Vagina (tissue), 2 donors: ENCODE measurements at regions not wholly inside any gene's neighbourhood (a gene's known extent, or its start where the extent isn't known, plus 50 kb on each side); places are given as distances from the start of the nearest gene placed in this dataset.
"Not testable (repeated sequence)": the region's sequence is repeated elsewhere in the genome, so short reads cannot be mapped to it uniquely, and the experiment has no call there.

Experiments
- DNase-seq, 2 donors: peaks; one replicate each; pipeline ENCODE4 v3.0.0-alpha.2; 2017; ENCODE audit errors: extremely low spot score in 2 of 2
- H3K27ac ChIP-seq: fragments of 200-600 bp; sonication (generic); one replicate; pipeline ENCODE4 v1.5.1; 2019
- H3K27me3 ChIP-seq: fragments of 200-600 bp; sonication (generic); one replicate; pipeline ENCODE4 v1.5.1; 2019
- H3K36me3 ChIP-seq, 2 donors: fragments of 200-600 bp; sonication (generic); one replicate each; pipeline ENCODE4 v1.5.1; 2017 to 2019
- H3K4me1 ChIP-seq: fragments of 200-600 bp; sonication (generic); one replicate; pipeline ENCODE4 v1.5.1; 2019
- H3K4me3 ChIP-seq, 2 donors: fragments of 200-600 bp; sonication (generic); 1 replicate in 1 of 2; 2 replicates in 1 of 2; pipeline ENCODE4 v1.5.1; 2016 to 2019
- H3K9me3 ChIP-seq: fragments of 200-600 bp; sonication (generic); one replicate; pipeline ENCODE4 v1.5.1; 2019
- CTCF ChIP-seq, 3 experiments: fragments of 450-650 bp in 2 of 3; fragments of 200-600 bp in 1 of 3; sonication (generic) in 1 of 3; IDR thresholded peaks; one replicate each; pipeline ENCODE4 v1.5.1; 2017 to 2019; ENCODE audit warnings: antibody characterized with exemption in 3 of 3, mild to moderate bottlenecking in 2 of 3, moderate library complexity in 2 of 3
- POLR2A ChIP-seq, 2 donors: fragments of 450-650 bp; IDR thresholded peaks; one replicate each; pipeline ENCODE4 v1.6.1; 2017; ENCODE audit warnings: antibody characterized with exemption in 2 of 2, mild to moderate bottlenecking in 2 of 2, moderate library complexity in 2 of 2
- POLR2AphosphoS5 ChIP-seq, 2 donors: sonication (generic); formaldehyde crosslinking; IDR thresholded peaks; one replicate each; pipeline ENCODE4 v1.9.0; 2017; ENCODE audit warnings: antibody characterized with exemption in 2 of 2, mild to moderate bottlenecking in 2 of 2, low read depth in 1 of 2; ENCODE audit not compliant: insufficient read depth in 1 of 2
- intact Hi-C: fragments of 100-400 bp; cut with DNase I; formaldehyde crosslinking; loops from one replicate; pipeline ENCODE4 v1.15.1; 2023

GRCh38 chr14:34086223-34086757, 135.4 kb upstream of the EGLN3 start:
- DNase-seq = no peak
- TF ChIP-seq POLR2AphosphoS5 (IDR thresholded peaks at IDR 0.05; ENCODE audit: insufficient read depth in 1 of 2, low read depth in 1 of 2) (no peak), POLR2A (IDR thresholded peaks at IDR 0.05) (no peak), CTCF (IDR thresholded peaks at IDR 0.05) (no peak)
- intact Hi-C loops = no loop called here
- Histone ChIP-seq H3K9me3 (no peaks in the 10 kb centered on the region), H3K36me3 (no peaks in the 10 kb centered on the region), H3K27me3 (no peaks in the 10 kb centered on the region), H3K27ac (no peak overlapping the region), H3K4me1 (peaks cover 8% of the 10 kb centered on the region), H3K4me3 (no peak overlapping the region)

- no peaks in the 10 kb centered on the region for H3K9me3 ChIP-seq
- intact Hi-C loops = no loop called here
- H3K4me1 ChIP-seq = peaks cover 10% of the 10 kb centered on the region
- DNase-seq = no peak
- H3K4me3 ChIP-seq = no peak overlapping the region
- no peak overlapping the region for H3K27ac ChIP-seq
- no peak for TF ChIP-seq CTCF (IDR thresholded peaks at IDR 0.05)
- TF ChIP-seq POLR2AphosphoS5 (IDR thresholded peaks at IDR 0.05; ENCODE audit: insufficient read depth in 1 of 2, low read depth in 1 of 2) = no peak
- no peak for TF ChIP-seq POLR2A (IDR thresholded peaks at IDR 0.05)
- no peaks in the 10 kb centered on the region for H3K27me3 ChIP-seq
- H3K36me3 ChIP-seq = no peaks in the 10 kb centered on the region
Observed at GRCh38 chr14:34085695-34086094, 134.8 kb upstream of the EGLN3 start.

DNA sequence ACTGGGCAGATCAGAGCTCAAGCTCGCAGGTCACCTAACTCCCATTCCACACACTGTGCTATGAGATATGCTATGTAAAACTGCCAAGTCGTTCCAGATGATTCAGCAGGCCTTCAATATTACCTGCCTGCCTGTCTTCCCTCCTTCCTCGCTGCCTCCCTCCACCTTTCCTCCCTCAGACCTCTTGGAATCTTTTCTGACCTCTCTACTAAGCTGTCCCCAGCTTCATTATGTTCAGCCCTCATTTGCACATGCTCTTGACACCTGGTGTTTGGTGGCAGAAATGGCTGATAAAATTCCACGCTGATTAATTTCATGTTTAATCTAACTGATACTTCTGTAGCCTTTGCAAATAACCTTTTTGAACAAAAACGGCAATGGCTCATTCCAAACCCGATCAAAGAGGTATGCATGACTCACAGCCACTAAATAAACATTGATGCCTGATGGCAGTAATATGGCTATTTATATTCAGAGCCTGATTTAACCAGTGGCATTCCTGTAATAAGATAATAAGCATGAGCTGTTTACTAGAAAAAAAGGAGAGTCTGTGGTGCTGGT, 130.8 kb upstream of the EGLN3 start:
- no peak overlapping the region for H3K27ac ChIP-seq

GRCh38 chr14:34081101-34081575, 130.3 kb upstream of the EGLN3 start:
- H3K4me3 ChIP-seq = no peak overlapping the region
- no peak overlapping the region for H3K27ac ChIP-seq
- TF ChIP-seq CTCF (IDR thresholded peaks at IDR 0.05) = no peak
- no peak for TF ChIP-seq POLR2AphosphoS5 (IDR thresholded peaks at IDR 0.05; ENCODE audit: insufficient read depth in 1 of 2, low read depth in 1 of 2)
- TF ChIP-seq POLR2A (IDR thresholded peaks at IDR 0.05) = no peak
- H3K4me1 ChIP-seq = peaks cover 10% of the 10 kb centered on the region
- intact Hi-C loops = no loop called here
- no peaks in the 10 kb centered on the region for H3K9me3 ChIP-seq
- DNase-seq = no peak
- no peaks in the 10 kb centered on the region for H3K36me3 ChIP-seq
- H3K27me3 ChIP-seq = no peaks in the 10 kb centered on the region

More for the DNA sequence above, 130.8 kb upstream of the EGLN3 start:
- Histone ChIP-seq H3K4me1 (peaks cover 10% of the 10 kb centered on the region), H3K27me3 (no peaks in the 10 kb centered on the region), H3K36me3 (no peaks in the 10 kb centered on the region), H3K4me3 (no peak overlapping the region), H3K9me3 (no peaks in the 10 kb centered on the region)
- TF ChIP-seq POLR2A (IDR thresholded peaks at IDR 0.05) (no peak), CTCF (IDR thresholded peaks at IDR 0.05) (no peak), POLR2AphosphoS5 (IDR thresholded peaks at IDR 0.05; ENCODE audit: insufficient read depth in 1 of 2, low read depth in 1 of 2) (no peak)
- no peak for DNase-seq
- intact Hi-C loops = no loop called here

- intact Hi-C loops, H3K27ac ChIP-seq, DNase-seq, H3K9me3 ChIP-seq, H3K36me3 ChIP-seq, H3K27me3 ChIP-seq, H3K4me3 ChIP-seq: not testable (repeated sequence)
- peaks cover 10% of the 10 kb centered on the region for H3K4me1 ChIP-seq
Observed at GRCh38 chr14:34079643-34080042, 128.8 kb upstream of the EGLN3 start.
